ENCODE measurements at regions not wholly inside any gene's neighbourhood (a gene's known extent, or its start where the extent isn't known, plus 50 kb on each side); places are given as distances from the start of the nearest gene placed in this dataset.

- no peak for TF ChIP-seq MAX (IDR thresholded peaks at IDR 0.05)
- no peak for TF ChIP-seq RXRA (IDR thresholded peaks at IDR 0.05)
- no peak for TF ChIP-seq REST (IDR thresholded peaks at IDR 0.05)
- no peak for TF ChIP-seq FOXA2 (IDR thresholded peaks at IDR 0.05)
- no peak for TF ChIP-seq HNF4A (conservative IDR thresholded peaks at IDR 0.05)
- no peak for TF ChIP-seq YY1 (IDR thresholded peaks at IDR 0.05)
- no peak for TF ChIP-seq JUND (IDR thresholded peaks at IDR 0.05)
- no peak for TF ChIP-seq NR2F2 (IDR thresholded peaks at IDR 0.05)
- no peak for TF ChIP-seq ATF3 (IDR thresholded peaks at IDR 0.05)
- TF ChIP-seq CTCF (IDR thresholded peaks at IDR 0.05; ENCODE audit: low read depth, low read length, missing input control) = no peak
- TF ChIP-seq FOXA1 (IDR thresholded peaks at IDR 0.05) = no peak
- TF ChIP-seq SP1 (IDR thresholded peaks at IDR 0.05) = no peak
- TF ChIP-seq GABPA (IDR thresholded peaks at IDR 0.05 in 1 of 2, conservative IDR thresholded peaks at IDR 0.05 in 1 of 2) = no peak
- TF ChIP-seq ZBTB33 (IDR thresholded peaks at IDR 0.05) = no peak
- no peak for TF ChIP-seq TAF1 (conservative IDR thresholded peaks at IDR 0.05)
- no peak for TF ChIP-seq HNF4G (IDR thresholded peaks at IDR 0.05)
- no peak for TF ChIP-seq EGR1 (IDR thresholded peaks at IDR 0.05; ENCODE audit: low read depth in 2 of 2)
- no peak for TF ChIP-seq RAD21 (IDR thresholded peaks at IDR 0.05)
- H3K27me3 ChIP-seq (ENCODE audit: control insufficient read depth in 4 of 4, insufficient read depth in 4 of 4, low read length in 3 of 4) = no peaks in the 10 kb centered on the region
- H3K9me3 ChIP-seq (ENCODE audit: control insufficient read depth in 4 of 4, low read length in 3 of 4) = no peaks in the 10 kb centered on the region
- H3K27ac ChIP-seq (ENCODE audit: low read depth in 1 of 2, low read length in 2 of 2) = no peak overlapping the region
- no peak overlapping the region for H3K4me3 ChIP-seq (ENCODE audit: low read depth in 1 of 3, low read length in 3 of 3)
- H3K9ac ChIP-seq (ENCODE audit: low read depth in 1 of 2, low read length in 2 of 2) = no peak overlapping the region
- 75% methylated on average over 4 of the region's 4 CpGs for WGBS
- no peak for DNase-seq (ENCODE audit: low spot score)
- no peaks in the 10 kb centered on the region for H3K4me1 ChIP-seq (ENCODE audit: control insufficient read depth in 4 of 4, insufficient read depth in 4 of 4, low read length in 3 of 4)
- no peaks in the 10 kb centered on the region for H3K36me3 ChIP-seq (ENCODE audit: control insufficient read depth in 4 of 4, insufficient read depth in 3 of 4, low read depth in 1 of 4, low read length in 3 of 4)
Observed at GRCh38 chr7:31437250-31437865, 76.5 kb upstream of the ITPRID1 start.

All from liver (tissue), 8 donors.